HepG2 (cell line): ENCODE measurements at regions not wholly inside any gene's neighbourhood (a gene's known extent, or its start where the extent isn't known, plus 50 kb on each side); places are given as distances from the start of the nearest gene placed in this dataset.

Experiments
- ATAC-seq: fragments of 200-7000 bp; cut with Tn5 transposase; 3 replicates; pipeline ENCODE4 v1.9.1; 2020; ENCODE audit warnings: mild to moderate bottlenecking, moderate library complexity
- BruUV-seq: library from RNA; stranded (reverse); fragments of 400-500 nt; replicated peaks from 2 replicates; lab custom pipeline; 2021; lab: Mats Ljungman, UMichigan
- CTCF ChIA-PET: fragments of 300-600 bp; formaldehyde crosslinking; extraction: SDS; loops from one replicate; lab custom pipeline; 2021; ENCODE audit warnings: low total read pairs, inconsistent platforms, low intra/inter-chr PET ratio; lab: Yijun Ruan, JAX
- POLR2A ChIA-PET: fragments of 350-600 bp; sonication (Branson Sonifier 250); formaldehyde crosslinking; loops from one replicate; lab custom pipeline; 2020; ENCODE audit warnings: antibody characterized with exemption, inconsistent platforms; lab: Yijun Ruan, JAX
- DNase-seq: peaks from one replicate; pipeline ENCODE4 v3.0.0-alpha.2; 2015; ENCODE audit warnings: low spot score
- FAIRE-seq: peaks from 3 replicates; lab custom pipeline; 2011; peaks lifted over from hg19 to GRCh38; lab: Jason Lieb, UNC
- H2AFZ ChIP-seq: one replicate; pipeline ENCODE4 v1.6.1; 2011; ENCODE audit warnings: low read length, inconsistent platforms
- H3K27ac ChIP-seq: fragments of 300-600 bp; 3 replicates; pipeline ENCODE4 v1.8.0; 2011; ENCODE audit warnings: mixed run types, mild to moderate bottlenecking, mixed read lengths, low read length, inconsistent platforms; ENCODE audit not compliant: insufficient read depth; ENCODE audit errors: extremely low read length
- H3K27me3 ChIP-seq, 2 experiments: fragments of 200-600 bp in 1 of 2; 2 replicates in 1 of 2; 3 replicates in 1 of 2; pipeline versions ENCODE4 v1.6.0 to v1.8.0; 2011; ENCODE audit warnings: low read length in 2 of 2, mild to moderate bottlenecking in 2 of 2, moderate library complexity in 2 of 2, inconsistent platforms in 1 of 2; ENCODE audit not compliant: insufficient read depth in 2 of 2, control insufficient read depth in 1 of 2
- H3K36me3 ChIP-seq, 2 experiments: fragments of 200-600 bp in 1 of 2; replicated peaks in 1 of 2; 2 replicates in 1 of 2; 3 replicates in 1 of 2; pipeline versions ENCODE4 v1.5.1 to v1.8.0; 2011; ENCODE audit warnings: low read length in 2 of 2, inconsistent platforms in 1 of 2; ENCODE audit not compliant: insufficient read depth in 2 of 2, control insufficient read depth in 1 of 2
- H3K4me1 ChIP-seq: 2 replicates; pipeline ENCODE4 v1.5.1; 2012; ENCODE audit warnings: low read length, inconsistent platforms; ENCODE audit not compliant: insufficient read depth
- H3K4me2 ChIP-seq: 2 replicates; pipeline ENCODE4 v1.6.0; 2011; ENCODE audit warnings: low read depth, low read length, inconsistent platforms
- H3K4me3 ChIP-seq, 3 experiments: fragments of 200-600 bp in 1 of 3; sonication (generic), shearing (Covaris generic) in 1 of 3; replicated peaks in 1 of 3; 2 replicates each; pipeline ENCODE4 v1.5.1; 2011 to 2016; ENCODE audit warnings: low read length in 3 of 3, inconsistent platforms in 2 of 3, low read depth in 2 of 3, mild to moderate bottlenecking in 2 of 3, control low read depth in 1 of 3, mixed read lengths in 1 of 3; ENCODE audit not compliant: insufficient read depth in 1 of 3
- H3K79me2 ChIP-seq: one replicate; pipeline ENCODE4 v1.6.1; 2011; ENCODE audit warnings: low read length, inconsistent platforms; ENCODE audit not compliant: insufficient read depth
- H3K9ac ChIP-seq: 2 replicates; pipeline ENCODE4 v1.6.0; 2011; ENCODE audit warnings: mild to moderate bottlenecking, low read depth, low read length, inconsistent platforms; ENCODE audit not compliant: insufficient read depth
- H3K9me3 ChIP-seq: 2 replicates; pipeline ENCODE4 v1.5.1; 2012; ENCODE audit warnings: mild to moderate bottlenecking, low read length
- H4K20me1 ChIP-seq: 2 replicates; pipeline ENCODE4 v1.6.0; 2011; ENCODE audit warnings: inconsistent platforms, mild to moderate bottlenecking, low read length, moderate library complexity; ENCODE audit not compliant: insufficient read depth
- EZH2 ChIP-seq: conservative IDR thresholded peaks from 2 replicates; pipeline ENCODE4 v1.6.1; 2012; ENCODE audit warnings: mild to moderate bottlenecking, low read depth, low read length, moderate library complexity
- GPN1 ChIP-seq: sonication (generic); formaldehyde crosslinking; IDR thresholded peaks from 2 replicates; pipeline ENCODE4 v1.5.1; 2020; ENCODE audit warnings: missing genetic modification reagents, borderline replicate concordance
- HNRNPUL1 ChIP-seq: fragments of 200-400 bp; formaldehyde crosslinking; IDR thresholded peaks from 2 replicates; pipeline ENCODE4 v1.6.1; 2017; ENCODE audit warnings: low read depth, mild to moderate bottlenecking, low read length, moderate library complexity
- NR2F6 ChIP-seq, 2 experiments: IDR thresholded peaks; 2 replicates each; pipeline ENCODE4 v1.6.1; 2016; ENCODE audit warnings: antibody characterized with exemption in 1 of 2, mild to moderate bottlenecking in 1 of 2
- PPARG ChIP-seq: conservative IDR thresholded peaks from 2 replicates; pipeline ENCODE4 v1.6.1; 2016; ENCODE audit warnings: missing biosample characterization, missing genetic modification reagents
- RBAK ChIP-seq: sonication (generic); formaldehyde crosslinking; IDR thresholded peaks from 2 replicates; pipeline ENCODE4 v1.5.1; 2020; ENCODE audit warnings: mild to moderate bottlenecking, missing genetic modification reagents
- SMAD9 ChIP-seq: sonication (generic); formaldehyde crosslinking; IDR thresholded peaks from 2 replicates; pipeline ENCODE4 v1.5.1; 2020; ENCODE audit warnings: mild to moderate bottlenecking, missing genetic modification reagents
- ZNF563 ChIP-seq: sonication (generic); formaldehyde crosslinking; IDR thresholded peaks from 2 replicates; pipeline ENCODE4 v1.8.0; 2022; ENCODE audit warnings: mild to moderate bottlenecking, moderate library complexity, missing genetic modification reagents
- ZNF841 ChIP-seq: sonication (generic); formaldehyde crosslinking; IDR thresholded peaks from 2 replicates; pipeline ENCODE4 v1.8.1; 2023; ENCODE audit warnings: missing genetic modification reagents, borderline replicate concordance
- WGBS: methylation state at CpG from one replicate; pipeline ENCODE4 v1.1.6; 2017; ENCODE audit warnings: low lambda C conversion rate; 5-methylcytosine and 5-hydroxymethylcytosine counted together
- in situ Hi-C: cut with HindIII; loops from 2 replicates; pipeline ENCODE4 v1.10.0; 2017; ENCODE audit warnings: low pct_unique_long_range_greater_than_20kb; ENCODE audit not compliant: extremely low pct_ligation_motif_present
- intact Hi-C: fragments of 100-400 bp; cut with micrococcal nuclease; formaldehyde crosslinking; loops from one replicate; pipeline ENCODE4 v1.10.0; 2022; ENCODE audit not compliant: unreplicated experiment
- TF ChIP-seq, protein P1 (sequence below): fragments of 450-650 bp; IDR thresholded peaks from 2 replicates; pipeline ENCODE4 v1.6.1; 2017; ENCODE audit warnings: mild to moderate bottlenecking
- TF ChIP-seq, protein P2 (sequence below): sonication (generic); formaldehyde crosslinking; conservative IDR thresholded peaks from 2 replicates; pipeline ENCODE4 v1.5.0; 2020; ENCODE audit warnings: missing genetic modification reagents
- TF ChIP-seq, protein P3 (sequence below): sonication (generic); formaldehyde crosslinking; IDR thresholded peaks from 2 replicates; pipeline ENCODE4 v1.8.1; 2022; ENCODE audit warnings: low read depth, mild to moderate bottlenecking, missing genetic modification reagents
- TF ChIP-seq, protein P4 (sequence below): sonication (generic); formaldehyde crosslinking; IDR thresholded peaks from 2 replicates; pipeline ENCODE4 v1.4.0; 2020; ENCODE audit warnings: low read depth, mild to moderate bottlenecking, missing genetic modification reagents

GRCh38 chr2:7940723-7941122 lies 741.1 kb upstream of the ID2 start (continued):
- TF ChIP-seq, protein P1, sequence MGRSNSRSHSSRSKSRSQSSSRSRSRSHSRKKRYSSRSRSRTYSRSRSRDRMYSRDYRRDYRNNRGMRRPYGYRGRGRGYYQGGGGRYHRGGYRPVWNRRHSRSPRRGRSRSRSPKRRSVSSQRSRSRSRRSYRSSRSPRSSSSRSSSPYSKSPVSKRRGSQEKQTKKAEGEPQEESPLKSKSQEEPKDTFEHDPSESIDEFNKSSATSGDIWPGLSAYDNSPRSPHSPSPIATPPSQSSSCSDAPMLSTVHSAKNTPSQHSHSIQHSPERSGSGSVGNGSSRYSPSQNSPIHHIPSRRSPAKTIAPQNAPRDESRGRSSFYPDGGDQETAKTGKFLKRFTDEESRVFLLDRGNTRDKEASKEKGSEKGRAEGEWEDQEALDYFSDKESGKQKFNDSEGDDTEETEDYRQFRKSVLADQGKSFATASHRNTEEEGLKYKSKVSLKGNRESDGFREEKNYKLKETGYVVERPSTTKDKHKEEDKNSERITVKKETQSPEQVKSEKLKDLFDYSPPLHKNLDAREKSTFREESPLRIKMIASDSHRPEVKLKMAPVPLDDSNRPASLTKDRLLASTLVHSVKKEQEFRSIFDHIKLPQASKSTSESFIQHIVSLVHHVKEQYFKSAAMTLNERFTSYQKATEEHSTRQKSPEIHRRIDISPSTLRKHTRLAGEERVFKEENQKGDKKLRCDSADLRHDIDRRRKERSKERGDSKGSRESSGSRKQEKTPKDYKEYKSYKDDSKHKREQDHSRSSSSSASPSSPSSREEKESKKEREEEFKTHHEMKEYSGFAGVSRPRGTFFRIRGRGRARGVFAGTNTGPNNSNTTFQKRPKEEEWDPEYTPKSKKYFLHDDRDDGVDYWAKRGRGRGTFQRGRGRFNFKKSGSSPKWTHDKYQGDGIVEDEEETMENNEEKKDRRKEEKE = no peak

GRCh38 chr2:7943446-7943845 lies 738.4 kb upstream of the ID2 start:
- intact Hi-C loops = no loop called here
- no peak for ATAC-seq
- FAIRE-seq = no peak
- peaks cover 10% of the 10 kb centered on the region for H3K4me1 ChIP-seq
- no peak overlapping the region for H3K4me3 ChIP-seq
- no peak for TF ChIP-seq ZNF563 (CRISPR knock-in tag)
- no peak for TF ChIP-seq HNRNPUL1
- TF ChIP-seq, protein P2, sequence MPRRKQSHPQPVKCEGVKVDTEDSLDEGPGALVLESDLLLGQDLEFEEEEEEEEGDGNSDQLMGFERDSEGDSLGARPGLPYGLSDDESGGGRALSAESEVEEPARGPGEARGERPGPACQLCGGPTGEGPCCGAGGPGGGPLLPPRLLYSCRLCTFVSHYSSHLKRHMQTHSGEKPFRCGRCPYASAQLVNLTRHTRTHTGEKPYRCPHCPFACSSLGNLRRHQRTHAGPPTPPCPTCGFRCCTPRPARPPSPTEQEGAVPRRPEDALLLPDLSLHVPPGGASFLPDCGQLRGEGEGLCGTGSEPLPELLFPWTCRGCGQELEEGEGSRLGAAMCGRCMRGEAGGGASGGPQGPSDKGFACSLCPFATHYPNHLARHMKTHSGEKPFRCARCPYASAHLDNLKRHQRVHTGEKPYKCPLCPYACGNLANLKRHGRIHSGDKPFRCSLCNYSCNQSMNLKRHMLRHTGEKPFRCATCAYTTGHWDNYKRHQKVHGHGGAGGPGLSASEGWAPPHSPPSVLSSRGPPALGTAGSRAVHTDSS (CRISPR knock-in tag) = no peak
- TF ChIP-seq PPARG (CRISPR knock-in tag) = no peak
- TF ChIP-seq ZNF841 (CRISPR knock-in tag) = no peak
- TF ChIP-seq, protein P3, sequence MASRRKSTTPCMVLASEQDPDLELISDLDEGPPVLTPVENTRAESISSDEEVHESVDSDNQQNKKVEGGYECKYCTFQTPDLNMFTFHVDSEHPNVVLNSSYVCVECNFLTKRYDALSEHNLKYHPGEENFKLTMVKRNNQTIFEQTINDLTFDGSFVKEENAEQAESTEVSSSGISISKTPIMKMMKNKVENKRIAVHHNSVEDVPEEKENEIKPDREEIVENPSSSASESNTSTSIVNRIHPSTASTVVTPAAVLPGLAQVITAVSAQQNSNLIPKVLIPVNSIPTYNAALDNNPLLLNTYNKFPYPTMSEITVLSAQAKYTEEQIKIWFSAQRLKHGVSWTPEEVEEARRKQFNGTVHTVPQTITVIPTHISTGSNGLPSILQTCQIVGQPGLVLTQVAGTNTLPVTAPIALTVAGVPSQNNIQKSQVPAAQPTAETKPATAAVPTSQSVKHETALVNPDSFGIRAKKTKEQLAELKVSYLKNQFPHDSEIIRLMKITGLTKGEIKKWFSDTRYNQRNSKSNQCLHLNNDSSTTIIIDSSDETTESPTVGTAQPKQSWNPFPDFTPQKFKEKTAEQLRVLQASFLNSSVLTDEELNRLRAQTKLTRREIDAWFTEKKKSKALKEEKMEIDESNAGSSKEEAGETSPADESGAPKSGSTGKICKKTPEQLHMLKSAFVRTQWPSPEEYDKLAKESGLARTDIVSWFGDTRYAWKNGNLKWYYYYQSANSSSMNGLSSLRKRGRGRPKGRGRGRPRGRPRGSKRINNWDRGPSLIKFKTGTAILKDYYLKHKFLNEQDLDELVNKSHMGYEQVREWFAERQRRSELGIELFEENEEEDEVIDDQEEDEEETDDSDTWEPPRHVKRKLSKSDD (CRISPR knock-in tag) = no peak
- no peak for TF ChIP-seq GPN1 (CRISPR knock-in tag)
- no peak for TF ChIP-seq RBAK (CRISPR knock-in tag)
- no peak for TF ChIP-seq NR2F6 (IDR thresholded peaks at IDR 0.05)
- TF ChIP-seq NR2F6 (CRISPR knock-in tag; IDR thresholded peaks at IDR 0.05) = no peak
- no peak for TF ChIP-seq SMAD9 (CRISPR knock-in tag)
- TF ChIP-seq EZH2 = no peak
- TF ChIP-seq, protein P4, sequence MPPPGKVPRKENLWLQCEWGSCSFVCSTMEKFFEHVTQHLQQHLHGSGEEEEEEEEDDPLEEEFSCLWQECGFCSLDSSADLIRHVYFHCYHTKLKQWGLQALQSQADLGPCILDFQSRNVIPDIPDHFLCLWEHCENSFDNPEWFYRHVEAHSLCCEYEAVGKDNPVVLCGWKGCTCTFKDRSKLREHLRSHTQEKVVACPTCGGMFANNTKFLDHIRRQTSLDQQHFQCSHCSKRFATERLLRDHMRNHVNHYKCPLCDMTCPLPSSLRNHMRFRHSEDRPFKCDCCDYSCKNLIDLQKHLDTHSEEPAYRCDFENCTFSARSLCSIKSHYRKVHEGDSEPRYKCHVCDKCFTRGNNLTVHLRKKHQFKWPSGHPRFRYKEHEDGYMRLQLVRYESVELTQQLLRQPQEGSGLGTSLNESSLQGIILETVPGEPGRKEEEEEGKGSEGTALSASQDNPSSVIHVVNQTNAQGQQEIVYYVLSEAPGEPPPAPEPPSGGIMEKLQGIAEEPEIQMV (CRISPR knock-in tag) = no peak
- TF ChIP-seq, all 625 proteins: peak for 0
- Histone ChIP-seq H3K27me3 (peaks cover 0 to 23% of the 10 kb centered on the region in 2 experiments; a peak in 3 of 5 replicates), H3K9ac (no peak overlapping the region), H3K9me3 (no peaks in the 10 kb centered on the region), H3K27ac (no peak overlapping the region), H3K4me2 (no peak overlapping the region), H2AFZ (no peak overlapping the region), H3K36me3 (no peaks in the 10 kb centered on the region), H3K79me2 (no peaks in the 10 kb centered on the region), H4K20me1 (no peaks in the 10 kb centered on the region)
- WGBS = 34% methylated on average over 5 of the region's 8 CpGs
- POLR2A ChIA-PET = interaction anchor here (0.6 kb wide), 1 partner anchor 17 kb away, joined by 4 read pairs; no protein-coding TSS in a partner anchor
- CTCF ChIA-PET = no interaction called here
- no peak for DNase-seq
- in situ Hi-C loops = no loop called here
- no TSS peak for BruUV-seq
